NOMO-1 treated with DMSO at 0.1 percent for 48 hours (cell line): ENCODE measurements at regions not wholly inside any gene's neighbourhood (a gene's known extent, or its start where the extent isn't known, plus 50 kb on each side); places are given as distances from the start of the nearest gene placed in this dataset.

ENCODE experiments used
- DNase-seq: peaks from one replicate; lab custom pipeline; 2025; ENCODE audit not compliant: unreplicated experiment; lab: John Stamatoyannopoulos, UW

GRCh38 chr7:32191305-32191704 lies 121.1 kb upstream of the PDE1C start:
- DNase-seq, result no peak

DNA sequence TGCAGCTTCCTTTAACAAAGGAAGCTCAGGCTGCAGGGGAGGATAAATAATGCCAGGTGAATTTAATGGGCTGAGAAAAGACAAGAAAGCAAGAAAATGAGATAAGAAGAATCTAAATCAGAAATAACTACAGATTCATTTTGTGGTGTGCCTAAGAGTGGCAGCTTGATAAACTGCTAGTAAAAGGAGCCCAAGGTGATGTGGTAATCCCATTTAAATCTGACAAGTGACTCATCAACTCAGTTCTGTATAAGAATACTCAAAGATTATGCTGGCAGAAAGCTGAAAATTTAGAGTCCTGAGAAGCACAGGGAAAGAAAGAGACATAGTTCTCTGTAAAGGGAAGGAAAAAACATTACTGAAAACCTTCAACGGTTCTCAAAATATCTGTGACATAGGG lies 109.4 kb upstream of the PDE1C start:
- peak; percentile 50 for DNase-seq

DNA sequence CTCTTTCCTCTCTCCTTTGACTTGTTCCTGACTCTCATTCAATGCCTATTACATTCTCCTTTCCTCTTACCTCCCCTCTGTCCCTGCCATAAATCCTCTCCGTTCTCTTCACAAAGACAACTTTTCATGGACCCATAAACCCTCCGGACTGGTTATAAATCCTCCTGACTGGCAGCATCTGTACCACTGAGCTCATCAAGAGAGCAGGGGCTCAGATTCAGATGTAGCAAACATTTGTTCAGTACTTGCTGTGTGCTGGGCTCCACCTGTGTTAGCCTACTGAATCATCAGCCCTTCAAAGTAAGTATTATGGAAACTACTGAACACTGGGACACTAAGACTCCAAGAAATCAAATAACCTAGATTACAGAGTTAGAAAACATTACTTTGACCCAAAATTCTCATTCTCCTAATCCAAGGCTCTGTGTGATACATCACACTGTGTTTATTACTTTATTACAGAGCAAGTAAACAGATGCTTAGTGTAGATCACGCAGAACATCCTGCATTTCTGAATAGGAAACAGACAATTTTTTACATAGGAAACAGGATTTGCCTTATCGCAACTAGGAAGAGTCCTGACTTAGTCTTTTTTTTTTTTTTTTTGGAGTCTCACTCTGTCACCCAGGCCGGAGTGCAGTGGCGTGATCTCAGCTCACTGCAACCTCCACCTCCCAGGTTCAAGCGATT lies 108.6 kb upstream of the PDE1C start:
- DNase-seq, result no peak

GRCh38 chr7:32177232-32177631 lies 107.0 kb upstream of the PDE1C start:
- no peak for DNase-seq

- no peak for DNase-seq
Observed at GRCh38 chr7:32175099-32175498, 104.9 kb upstream of the PDE1C start.

GRCh38 chr7:32171248-32171647 lies 101.0 kb upstream of the PDE1C start:
- no peak for DNase-seq

DNA sequence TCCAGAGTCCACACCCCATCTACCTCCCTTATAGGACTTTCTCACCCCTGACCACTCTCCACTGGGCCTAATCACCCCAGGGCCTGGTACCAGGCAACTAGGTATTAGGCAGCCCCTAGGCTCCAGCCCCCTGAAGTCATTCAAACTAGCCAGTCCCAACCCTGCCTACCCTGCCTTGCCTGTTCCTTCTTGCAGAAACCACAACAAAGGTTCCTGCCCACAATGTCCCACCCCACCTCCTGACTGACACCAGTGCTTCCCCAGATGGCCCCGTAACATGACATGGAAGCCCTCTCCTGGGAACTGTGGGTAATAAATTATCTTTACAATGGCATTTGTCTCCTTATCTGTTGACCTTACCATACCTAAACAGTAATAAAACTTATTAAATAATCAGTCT lies 100.6 kb upstream of the PDE1C start:
- DNase-seq, result no peak

DNA sequence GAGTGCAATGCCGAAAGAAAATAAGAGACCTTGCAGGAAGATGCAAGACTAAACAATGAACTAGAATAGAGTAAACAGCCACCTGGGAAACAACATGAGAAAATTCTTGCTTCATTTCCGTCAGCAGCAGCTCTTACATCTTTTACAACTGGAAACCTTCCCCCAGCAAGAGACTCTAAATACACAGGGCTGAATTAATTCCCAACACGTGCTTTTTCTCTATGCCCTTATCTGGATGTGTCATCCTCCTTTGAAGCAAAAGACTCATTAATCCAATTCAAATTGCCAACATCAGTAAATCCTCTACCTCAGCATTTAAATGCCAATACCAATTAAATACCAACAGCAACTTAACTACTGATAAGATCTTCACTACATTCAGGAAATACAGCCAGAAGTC lies 99.0 kb upstream of the PDE1C start:
- DNase-seq, result no peak

DNA sequence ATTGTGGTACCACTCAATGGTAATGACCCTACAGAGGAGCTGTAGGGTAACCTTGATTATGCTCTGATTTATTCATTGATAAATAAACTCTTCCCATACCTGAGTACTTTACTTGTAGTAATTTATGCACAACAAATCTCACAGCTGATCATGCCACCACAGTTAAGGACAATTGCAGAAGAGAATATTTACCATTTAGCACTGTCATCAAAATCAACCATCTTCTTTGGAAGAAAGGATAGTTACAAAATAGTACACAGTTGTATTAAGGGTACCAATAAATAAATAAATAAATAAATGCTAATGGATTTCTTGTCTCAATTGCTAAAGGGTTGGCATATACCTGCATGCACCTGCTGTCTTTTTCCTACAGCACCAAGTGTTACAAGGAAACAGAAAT lies 97.6 kb upstream of the PDE1C start:
- no peak for DNase-seq

GRCh38 chr7:32167256-32167655 lies 97.0 kb upstream of the PDE1C start:
- no peak for DNase-seq

DNA sequence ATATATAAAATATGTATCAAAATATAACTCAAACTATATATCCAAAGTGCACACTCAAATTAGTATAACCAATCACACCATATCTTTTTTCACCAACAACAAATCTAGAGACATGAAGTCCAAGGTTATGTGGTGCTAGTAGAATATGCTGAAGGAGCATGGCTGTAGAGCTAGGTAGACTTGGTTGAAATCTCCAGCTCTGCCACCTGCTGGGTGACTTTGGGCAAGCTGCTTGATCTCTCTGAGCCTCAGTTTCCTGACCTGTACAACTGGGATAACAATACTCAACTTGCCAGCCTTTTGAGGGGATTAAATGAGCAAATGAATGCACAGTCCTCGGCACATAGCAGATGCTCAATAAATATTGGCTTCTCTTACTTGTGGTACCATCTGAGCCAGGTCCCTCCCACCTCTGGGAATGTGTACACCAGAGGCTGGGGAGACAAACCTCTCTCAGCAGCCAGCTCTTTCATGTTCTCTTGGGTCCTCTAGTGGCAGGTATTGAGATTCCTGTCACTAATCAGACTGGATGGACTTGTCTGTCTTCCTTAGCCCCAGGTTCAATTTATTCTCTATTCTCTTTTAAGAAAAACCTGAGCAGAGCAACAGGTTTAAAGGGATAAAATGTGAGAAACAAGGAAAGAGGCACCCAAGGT lies 94.3 kb upstream of the PDE1C start:
- DNase-seq, result no peak

- no peak for DNase-seq
Observed at GRCh38 chr7:32163896-32164295, 93.7 kb upstream of the PDE1C start.

DNA sequence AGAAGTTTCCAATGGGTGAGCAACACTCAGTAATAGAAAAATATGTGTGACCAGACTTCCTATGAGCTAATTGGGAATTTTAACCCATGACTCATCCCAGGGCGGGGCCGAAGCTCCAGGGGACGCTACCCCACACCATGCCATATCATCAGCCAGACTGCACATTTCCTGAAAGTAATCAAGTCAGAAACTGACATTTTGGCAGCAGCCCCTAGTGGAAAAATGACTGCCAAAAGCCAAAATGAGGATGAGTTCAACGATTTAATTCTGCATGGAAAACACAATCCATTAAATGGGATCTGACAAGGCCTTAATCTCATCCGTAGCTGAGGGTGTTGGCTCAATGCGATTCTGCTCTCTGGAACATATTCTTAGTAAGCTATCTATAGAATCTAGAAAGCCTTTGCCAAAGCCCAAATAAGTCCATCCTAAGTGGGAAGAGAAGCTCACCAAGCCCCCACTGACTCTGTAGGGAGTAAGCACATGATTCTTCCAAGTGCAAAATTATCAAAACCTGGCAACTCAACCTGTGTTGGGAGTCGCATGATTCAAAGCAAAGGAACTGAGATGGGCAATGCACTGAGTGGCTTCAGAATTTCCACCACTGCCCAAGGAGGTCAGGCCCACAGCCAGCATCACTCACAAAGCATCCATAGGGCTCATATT lies 93.1 kb upstream of the PDE1C start:
- DNase-seq, result no peak

DNA sequence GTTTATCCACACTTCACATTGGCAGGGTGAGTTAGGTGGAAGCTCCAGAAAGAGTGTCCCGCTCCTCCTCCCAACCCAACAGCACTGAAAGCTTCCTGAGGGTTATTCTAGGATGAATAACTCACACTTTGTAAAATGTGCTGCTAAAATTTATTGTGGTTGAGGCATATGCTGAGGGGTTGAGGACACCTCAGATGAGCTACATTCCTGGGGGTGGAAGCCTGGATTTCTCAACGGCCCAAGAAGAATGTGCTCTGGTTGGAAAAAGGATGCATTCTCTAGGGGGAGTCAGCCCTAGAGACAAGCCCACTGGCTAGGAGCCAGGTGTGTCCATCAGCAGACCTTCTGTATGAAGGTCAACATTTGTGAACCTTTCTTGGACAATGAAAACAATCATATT lies 91.5 kb upstream of the PDE1C start:
- no peak for DNase-seq

DNA sequence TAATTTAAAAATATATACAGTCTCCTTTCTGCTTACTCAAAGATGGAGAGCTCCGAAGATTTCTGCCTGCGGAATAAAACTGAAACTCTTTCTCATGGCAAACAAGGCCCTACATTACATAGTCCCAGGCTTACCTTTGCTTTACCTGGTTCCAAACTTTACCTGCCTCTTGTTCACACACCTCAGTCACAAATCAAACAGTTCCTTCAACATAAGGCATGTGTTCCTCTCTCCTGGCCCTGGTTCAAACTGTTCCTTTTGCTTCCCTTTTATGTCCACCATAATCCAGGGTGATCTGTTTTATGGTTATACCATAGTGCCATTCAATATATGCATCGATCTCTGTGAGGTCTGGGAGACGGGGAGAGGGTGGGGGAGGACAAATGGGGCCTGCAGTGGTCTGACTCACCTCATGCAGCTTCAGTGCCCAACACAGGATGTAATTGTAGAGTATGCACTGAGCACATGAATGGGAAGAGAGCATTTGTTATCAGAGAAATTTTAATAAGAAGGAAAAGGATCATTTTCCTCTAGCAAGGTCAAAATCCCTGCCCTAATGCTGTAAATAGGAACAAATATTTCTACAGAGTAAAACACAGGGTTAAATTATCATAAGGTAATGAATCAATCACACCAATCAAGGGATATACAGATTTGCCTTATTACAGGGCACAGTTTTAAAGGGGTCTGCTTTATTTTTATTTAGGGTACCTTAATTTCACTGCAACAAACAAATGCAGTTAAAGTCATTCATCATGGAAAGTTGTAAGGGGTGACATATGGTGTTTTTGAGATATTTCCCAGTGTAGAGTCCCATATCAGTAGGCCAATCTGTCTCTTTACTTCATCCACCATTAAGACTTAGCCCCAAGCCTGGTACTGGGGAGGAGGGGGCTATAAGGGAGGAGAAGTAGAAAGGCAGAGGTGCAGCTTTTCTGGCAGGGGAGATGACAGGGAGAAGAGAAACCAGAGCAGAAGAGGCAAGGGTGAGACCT lies 88.8 kb upstream of the PDE1C start:
- DNase-seq, result no peak

DNA sequence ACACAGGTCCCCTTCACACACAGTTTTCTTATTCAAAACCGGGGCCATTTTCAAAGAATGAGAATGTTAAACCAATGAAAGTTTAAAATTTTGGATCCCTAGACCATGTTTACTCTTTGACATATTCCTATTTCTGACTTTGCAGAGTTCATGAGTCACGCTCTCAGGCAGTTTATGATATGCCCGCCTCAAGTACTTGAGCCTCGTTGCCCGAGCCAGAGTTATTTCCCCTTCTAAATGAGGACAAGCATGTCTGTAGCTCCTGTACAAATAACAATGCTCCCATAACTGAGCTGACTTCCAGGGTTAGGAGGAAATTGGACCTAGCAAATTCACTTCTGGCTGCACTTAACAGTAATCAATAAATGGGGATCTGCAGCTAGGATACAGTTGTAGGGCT lies 87.9 kb upstream of the PDE1C start:
- DNase-seq, result no peak

DNA sequence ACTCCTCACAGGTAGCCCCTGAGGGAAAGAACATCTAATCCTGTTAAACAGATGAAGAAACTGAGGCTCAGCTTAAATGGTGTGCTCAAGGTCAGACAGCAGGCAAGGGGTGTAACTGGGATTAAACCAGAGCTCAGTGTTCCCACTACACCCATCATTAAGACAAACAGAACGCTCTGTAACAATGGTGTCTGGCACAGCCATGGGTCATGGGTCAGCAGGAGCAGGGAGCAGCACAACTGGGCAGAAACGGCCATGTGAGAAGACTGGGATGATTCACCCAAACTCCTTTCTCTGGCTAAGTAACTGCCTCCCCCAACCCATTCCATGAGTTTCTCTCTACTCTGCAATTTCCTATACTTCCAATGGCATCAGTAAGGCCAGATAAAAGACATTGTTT lies 85.5 kb upstream of the PDE1C start:
- no peak for DNase-seq

DNA sequence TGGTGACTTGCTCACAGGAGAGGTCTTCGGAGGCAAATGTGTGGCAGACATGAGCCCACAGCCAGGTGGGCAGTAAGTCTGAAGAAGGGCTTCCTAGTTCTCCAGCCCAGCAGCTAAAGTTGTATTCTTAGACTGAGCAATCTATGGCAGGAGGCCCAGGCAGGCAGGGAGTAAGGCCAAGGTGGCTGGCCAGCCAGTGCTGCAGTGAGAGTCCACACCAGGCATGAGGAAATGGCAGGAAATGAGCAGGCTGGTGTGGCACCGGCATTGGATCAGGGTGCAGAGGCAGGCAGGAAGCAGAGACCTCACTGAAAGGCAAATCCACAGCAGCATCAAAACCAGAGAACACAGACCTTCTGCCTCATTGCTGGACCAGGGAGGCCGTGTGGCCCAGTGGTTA lies 84.6 kb upstream of the PDE1C start:
- no peak for DNase-seq

DNA sequence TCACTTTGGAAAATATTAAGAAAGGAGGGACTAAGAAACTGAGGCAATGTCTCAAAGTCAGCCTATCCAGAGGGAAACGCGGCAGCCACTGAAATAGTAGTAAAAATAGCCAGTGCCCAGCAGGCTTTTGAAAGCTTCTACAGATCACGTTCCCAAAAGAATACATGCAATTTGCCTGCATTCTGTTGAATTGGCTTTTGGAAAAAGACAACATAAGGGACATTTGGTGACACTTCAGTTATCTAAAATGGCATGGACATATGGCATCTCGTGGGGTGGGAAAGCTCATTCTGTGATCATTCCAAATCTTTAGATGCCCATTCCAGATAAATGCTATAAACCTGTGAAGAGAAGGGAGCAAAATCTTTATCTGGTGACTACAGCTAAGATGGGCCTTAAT lies 82.8 kb upstream of the PDE1C start:
- no peak for DNase-seq

GRCh38 chr7:32152576-32152975 lies 82.4 kb upstream of the PDE1C start:
- no peak for DNase-seq

DNA sequence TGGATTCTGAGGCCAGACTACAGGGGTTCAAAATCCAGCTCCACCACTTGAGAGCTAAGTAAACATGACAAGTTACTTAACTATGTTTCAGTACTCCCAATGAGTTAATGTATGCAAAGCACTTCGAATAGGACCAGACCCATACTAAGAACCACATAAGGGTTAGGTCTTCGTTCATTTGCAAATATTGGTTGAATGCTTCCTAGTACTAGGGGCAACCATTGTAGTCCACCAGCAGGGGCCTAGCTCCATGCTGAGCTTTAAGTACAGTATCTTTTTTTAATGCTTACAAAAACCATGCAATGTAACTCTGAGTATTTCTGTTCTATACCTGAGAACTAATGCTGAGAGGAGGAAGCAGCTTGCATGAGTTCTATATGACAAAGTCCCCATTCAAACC lies 80.4 kb upstream of the PDE1C start:
- DNase-seq, result no peak
